ENCODE measurements at regions not wholly inside any gene's neighbourhood (a gene's known extent, or its start where the extent isn't known, plus 50 kb on each side); places are given as distances from the start of the nearest gene placed in this dataset.

- DNase-seq (ENCODE audit: low spot score in 2 of 2), result no peak
- no peak overlapping the region for H3K27ac ChIP-seq
- TF ChIP-seq, protein P1, sequence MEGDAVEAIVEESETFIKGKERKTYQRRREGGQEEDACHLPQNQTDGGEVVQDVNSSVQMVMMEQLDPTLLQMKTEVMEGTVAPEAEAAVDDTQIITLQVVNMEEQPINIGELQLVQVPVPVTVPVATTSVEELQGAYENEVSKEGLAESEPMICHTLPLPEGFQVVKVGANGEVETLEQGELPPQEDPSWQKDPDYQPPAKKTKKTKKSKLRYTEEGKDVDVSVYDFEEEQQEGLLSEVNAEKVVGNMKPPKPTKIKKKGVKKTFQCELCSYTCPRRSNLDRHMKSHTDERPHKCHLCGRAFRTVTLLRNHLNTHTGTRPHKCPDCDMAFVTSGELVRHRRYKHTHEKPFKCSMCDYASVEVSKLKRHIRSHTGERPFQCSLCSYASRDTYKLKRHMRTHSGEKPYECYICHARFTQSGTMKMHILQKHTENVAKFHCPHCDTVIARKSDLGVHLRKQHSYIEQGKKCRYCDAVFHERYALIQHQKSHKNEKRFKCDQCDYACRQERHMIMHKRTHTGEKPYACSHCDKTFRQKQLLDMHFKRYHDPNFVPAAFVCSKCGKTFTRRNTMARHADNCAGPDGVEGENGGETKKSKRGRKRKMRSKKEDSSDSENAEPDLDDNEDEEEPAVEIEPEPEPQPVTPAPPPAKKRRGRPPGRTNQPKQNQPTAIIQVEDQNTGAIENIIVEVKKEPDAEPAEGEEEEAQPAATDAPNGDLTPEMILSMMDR (IDR thresholded peaks at IDR 0.05), result no peak
- no peaks in the 10 kb centered on the region for H3K4me1 ChIP-seq
- no peak overlapping the region for H3K4me3 ChIP-seq
- H3K9me3 ChIP-seq, result no peaks in the 10 kb centered on the region
- H3K36me3 ChIP-seq, result no peaks in the 10 kb centered on the region
- intact Hi-C loops (cut with DNase I), result loop anchor here (10.0 kb wide), 1 partner anchor 636 kb away; no protein-coding TSS in a partner anchor
- no peaks in the 10 kb centered on the region for H3K27me3 ChIP-seq
Observed at GRCh38 chr20:20869161-20869775, 156.8 kb upstream of the RALGAPA2 start.

DNA sequence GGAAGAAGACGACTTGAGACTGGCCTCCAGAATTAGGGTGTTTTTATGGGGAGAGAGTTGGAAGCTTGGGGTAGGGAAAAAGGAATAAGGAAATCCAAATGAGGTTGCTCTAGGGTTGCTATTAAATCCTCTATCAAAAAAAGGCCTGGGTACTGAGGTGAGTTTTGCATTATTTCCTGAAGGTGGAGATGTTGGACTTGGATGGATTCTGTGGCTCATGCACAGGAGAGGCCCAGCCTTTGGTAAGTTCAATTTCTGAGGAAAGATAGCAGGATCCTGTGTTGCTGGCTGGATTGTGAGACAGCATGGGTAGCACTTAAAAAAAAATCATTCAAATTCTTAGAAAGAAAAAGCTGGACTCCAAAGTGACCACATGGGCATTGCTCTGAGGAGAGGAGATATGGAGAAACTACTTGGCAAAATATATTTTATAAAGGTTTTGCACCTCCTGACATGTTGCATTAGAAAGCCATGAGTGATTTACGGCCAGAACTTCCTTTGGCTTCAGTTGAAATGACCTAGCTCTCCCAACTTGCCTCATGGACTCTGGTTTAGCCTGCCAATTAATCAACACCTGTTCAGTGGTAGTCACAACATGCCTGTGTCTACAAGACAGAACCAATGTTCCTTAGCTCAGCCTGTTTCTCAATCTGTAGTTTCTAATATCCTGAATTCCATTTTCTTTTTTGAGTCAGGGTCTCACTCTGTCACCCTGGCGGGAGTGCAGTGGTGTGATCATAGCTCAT is 152.1 kb upstream of the RALGAPA2 start:
- intact Hi-C loops (cut with DNase I), result loop anchor here (10.0 kb wide), 1 partner anchor 640 kb away; no protein-coding TSS in a partner anchor

DNA sequence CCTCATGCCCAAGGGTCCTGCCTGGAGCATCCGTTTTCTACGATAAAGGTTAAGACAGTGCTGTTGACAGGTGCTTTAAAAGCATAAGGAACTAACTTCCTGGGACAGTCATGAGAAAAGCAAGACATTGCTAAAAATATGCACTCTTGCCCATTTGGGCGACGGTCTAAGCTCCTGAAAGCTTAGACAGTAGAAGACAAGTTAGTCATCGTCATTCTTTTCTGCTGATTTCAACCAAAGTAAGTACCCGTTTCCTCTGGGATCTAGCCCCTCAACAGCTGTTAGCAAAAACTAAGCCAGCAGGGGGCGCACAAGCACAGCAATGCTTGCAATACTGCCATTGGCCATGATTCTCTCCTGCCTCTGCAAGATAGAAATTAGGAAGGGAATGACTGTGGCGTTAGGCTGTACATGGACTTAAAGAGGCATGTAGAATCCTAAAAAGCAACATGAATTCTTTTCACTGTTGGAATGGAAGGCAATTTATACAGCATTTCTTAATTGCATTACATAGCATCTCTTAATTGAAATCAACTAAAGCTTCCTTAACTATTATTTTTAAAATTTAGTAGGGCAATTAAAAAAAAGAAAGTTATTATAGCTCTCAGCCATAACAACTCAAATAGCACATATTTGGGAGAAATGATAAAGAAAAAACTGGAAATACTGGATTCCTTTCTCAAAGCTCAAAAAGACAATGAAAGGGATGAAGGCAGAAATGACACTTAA is 147.8 kb upstream of the RALGAPA2 start:
- DNase-seq (ENCODE audit: low spot score in 2 of 2), result peak; percentile 35 to 89
- intact Hi-C loops (cut with DNase I), result loop anchor here (10.0 kb wide), 1 partner anchor 645 kb away; no protein-coding TSS in a partner anchor
- no peaks in the 10 kb centered on the region for H3K9me3 ChIP-seq

More for the DNA sequence above, 152.1 kb upstream of the RALGAPA2 start:
- no peaks in the 10 kb centered on the region for H3K9me3 ChIP-seq
- H3K27ac ChIP-seq, result no peak overlapping the region
- no peaks in the 10 kb centered on the region for H3K4me1 ChIP-seq
- H3K36me3 ChIP-seq, result no peaks in the 10 kb centered on the region
- TF ChIP-seq, protein P1 (IDR thresholded peaks at IDR 0.05), result no peak
- H3K27me3 ChIP-seq, result no peaks in the 10 kb centered on the region
- H3K4me3 ChIP-seq, result no peak overlapping the region
- DNase-seq (ENCODE audit: low spot score in 2 of 2), result no peak

DNA sequence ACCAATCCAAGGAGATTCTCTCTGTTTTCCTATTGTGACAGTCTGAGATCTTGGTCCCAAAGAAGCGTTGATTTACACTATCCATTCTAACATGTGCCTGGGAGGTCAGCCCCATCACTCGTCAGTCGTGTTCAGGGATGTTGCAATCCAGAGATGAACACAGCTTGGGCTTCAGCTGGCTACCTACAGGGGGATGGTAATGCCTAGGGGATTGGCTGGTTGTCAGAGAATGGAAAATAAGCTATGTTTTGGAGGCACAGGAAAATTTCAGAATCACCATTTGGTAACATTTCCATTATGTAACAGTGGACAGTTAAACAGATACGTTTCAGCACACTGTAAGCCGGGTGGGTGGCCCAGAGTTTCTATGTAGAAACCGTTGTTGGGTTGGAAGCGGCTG is 147.1 kb upstream of the RALGAPA2 start:
- Histone ChIP-seq H3K4me1 (no peaks in the 10 kb centered on the region), H3K4me3 (no peak overlapping the region), H3K27ac (no peak overlapping the region), H3K9me3 (no peaks in the 10 kb centered on the region), H3K36me3 (no peaks in the 10 kb centered on the region), H3K27me3 (no peaks in the 10 kb centered on the region)
- TF ChIP-seq, protein P1 (IDR thresholded peaks at IDR 0.05), result no peak
- intact Hi-C loops (cut with DNase I), result no loop called here
- DNase-seq (ENCODE audit: low spot score in 2 of 2), result no peak

More for the DNA sequence above, 147.8 kb upstream of the RALGAPA2 start:
- no peaks in the 10 kb centered on the region for H3K4me1 ChIP-seq
- H3K36me3 ChIP-seq, result no peaks in the 10 kb centered on the region
- TF ChIP-seq, protein P1 (IDR thresholded peaks at IDR 0.05), result peak; percentile 64 to 70 (median 66)
- H3K27me3 ChIP-seq, result no peaks in the 10 kb centered on the region
- no peak overlapping the region for H3K27ac ChIP-seq
- no peak overlapping the region for H3K4me3 ChIP-seq

- H3K27me3 ChIP-seq, result no peaks in the 10 kb centered on the region
- no peaks in the 10 kb centered on the region for H3K36me3 ChIP-seq
- H3K4me1 ChIP-seq, result no peaks in the 10 kb centered on the region
- TF ChIP-seq, protein P1 (IDR thresholded peaks at IDR 0.05), result no peak
- no peak overlapping the region for H3K27ac ChIP-seq
- H3K4me3 ChIP-seq, result no peak overlapping the region
- DNase-seq (ENCODE audit: low spot score in 2 of 2), result no peak
- H3K9me3 ChIP-seq, result no peaks in the 10 kb centered on the region
- intact Hi-C loops (cut with DNase I), result no loop called here
Observed at GRCh38 chr20:20856956-20857355, 144.5 kb upstream of the RALGAPA2 start.
